ENCODE measurements at regions not wholly inside any gene's neighbourhood (a gene's known extent, or its start where the extent isn't known, plus 50 kb on each side); places are given as distances from the start of the nearest gene placed in this dataset.

DNA sequence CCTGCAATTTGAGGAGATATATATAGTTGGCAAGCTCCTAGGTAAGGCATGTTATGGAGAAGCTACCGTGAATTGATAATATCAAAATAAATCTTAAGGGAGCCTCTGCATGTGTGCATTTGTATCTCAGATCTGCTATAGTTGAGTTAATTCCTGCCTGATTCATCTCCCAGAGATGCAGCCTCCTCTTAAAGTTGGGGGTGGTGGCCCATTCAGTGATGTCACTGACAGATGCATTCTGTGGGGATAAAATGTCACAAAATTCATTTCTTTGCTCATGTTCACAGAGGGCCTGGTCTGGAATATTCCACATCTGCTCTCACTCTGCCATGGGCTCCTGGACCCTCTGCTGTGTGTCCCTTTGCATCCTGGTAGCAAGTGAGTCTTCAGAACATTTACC lies 185.8 kb upstream of the PRSS1 start:
- Histone ChIP-seq H4K91ac (ENCODE audit: insufficient read depth, low read depth, low read length) (peak overlapping the region; percentile 88), H3K9ac (ENCODE audit: low read depth, low read length) (no peak overlapping the region), H3K4me3 (ENCODE audit: insufficient read depth, low read depth, low read length) (no peak overlapping the region), H3K4me1 (ENCODE audit: control insufficient read depth, insufficient read depth, low read length) (peaks cover 24% of the 10 kb centered on the region), H3K56ac (ENCODE audit: extremely low read depth, insufficient read depth, low read length) (peak overlapping the region; percentile 50; the same call in 1 of the 2 replicates), H3K27me3 (ENCODE audit: control insufficient read depth, insufficient read depth, low read length) (no peaks in the 10 kb centered on the region), H2AK5ac (ENCODE audit: low read depth, low read length) (peak overlapping the region; percentile 61), H3K79me1 (ENCODE audit: low read depth in 1 of 2, low read length in 2 of 2) (peaks cover under 1 to 24% of the 10 kb centered on the region in 2 experiments; a peak in 3 of 4 replicates), H3K23ac (ENCODE audit: low read depth, low read length) (peak overlapping the region; percentile 76; the same call in 1 of the 2 replicates), H4K8ac (ENCODE audit: low read depth in 2 of 2, low read length in 2 of 2) (peak overlapping the region; percentile 93), H3K4me2 (ENCODE audit: low read depth, low read length) (peak overlapping the region; percentile 31; the same call in 1 of the 2 replicates), H2BK15ac (ENCODE audit: low read depth, low read length) (peak overlapping the region; percentile 69; the same call in 1 of the 3 replicates), H4K5ac (ENCODE audit: low read depth, low read length) (peak overlapping the region; percentile 24), H3K18ac (ENCODE audit: low read depth, low read length) (peak overlapping the region; percentile 55; the same call in 1 of the 2 replicates), H2AK9ac (replicated peaks; ENCODE audit: low read depth, low read length, poor library complexity) (peak overlapping the region; percentile 73), H3K36me3 (ENCODE audit: control insufficient read depth, insufficient read depth, low read length) (no peaks in the 10 kb centered on the region), H3K27ac (ENCODE audit: insufficient read depth, low read length) (peak overlapping the region; percentile 55), H2BK5ac (ENCODE audit: low read depth, low read length, poor library complexity, severe bottlenecking) (peak overlapping the region; percentile 86), H2AFZ (replicated peaks; ENCODE audit: low read length, poor library complexity) (peak overlapping the region; percentile 28), H4K20me1 (ENCODE audit: insufficient read depth, low read length) (no peaks in the 10 kb centered on the region), H2BK20ac (ENCODE audit: low read depth, low read length) (peak overlapping the region; percentile 96), H3K14ac (replicated peaks; ENCODE audit: low read depth, low read length) (peak overlapping the region; percentile 82), H3K9me3 (ENCODE audit: control insufficient read depth, insufficient read depth, low read length) (no peaks in the 10 kb centered on the region), H3K9me1 (ENCODE audit: insufficient read depth, low read length) (peaks cover 26% of the 10 kb centered on the region), H3K4ac (ENCODE audit: low read depth, low read length) (peak overlapping the region; percentile 81), H2BK120ac (ENCODE audit: low read depth, low read length) (peak overlapping the region; percentile 94)
- no TSS peak for BruUV-seq (replicated peaks)
- TF ChIP-seq CEBPB (IDR thresholded peaks at IDR 0.05; ENCODE audit: low read depth, low read length) (no peak), RFX5 (IDR thresholded peaks at IDR 0.05; ENCODE audit: low read depth, low read length) (no peak), FOS (IDR thresholded peaks at IDR 0.05; ENCODE audit: low read depth, low read length) (0 out of 2 replicates have a peak, but pooled peaks have one; percentile 4), CHD1 (IDR thresholded peaks at IDR 0.05; ENCODE audit: low read depth, low read length) (no peak)
- TF ChIP-seq, protein P1, sequence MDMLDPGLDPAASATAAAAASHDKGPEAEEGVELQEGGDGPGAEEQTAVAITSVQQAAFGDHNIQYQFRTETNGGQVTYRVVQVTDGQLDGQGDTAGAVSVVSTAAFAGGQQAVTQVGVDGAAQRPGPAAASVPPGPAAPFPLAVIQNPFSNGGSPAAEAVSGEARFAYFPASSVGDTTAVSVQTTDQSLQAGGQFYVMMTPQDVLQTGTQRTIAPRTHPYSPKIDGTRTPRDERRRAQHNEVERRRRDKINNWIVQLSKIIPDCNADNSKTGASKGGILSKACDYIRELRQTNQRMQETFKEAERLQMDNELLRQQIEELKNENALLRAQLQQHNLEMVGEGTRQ (IDR thresholded peaks at IDR 0.05; ENCODE audit: low read depth, low read length), result no peak
- ChIA-PET CTCF (interaction anchor here (0.7 to 1.7 kb wide), 4 partner anchors 9 to 40 kb away, joined by 3 to 4 read pairs (median 4); no protein-coding TSS in a partner anchor), POLR2A (ENCODE audit: unreplicated experiment) (no interaction called here)
- ATAC-seq (ENCODE audit: low read depth) (peak; percentile 69), DNase-seq (peak; percentile 51)
- in situ Hi-C loops (cut with MboI; ENCODE audit: low sequenced_read_pairs), result loop anchor here (25.0 kb wide), 1 partner anchor 1324 kb away; no protein-coding TSS in a partner anchor
- WGBS, 2 experiments (ENCODE audit: extremely low coverage in 2 of 2, insufficient read length in 1 of 2), result no CpG with 5 or more reads among the region's 1 CpG
- intact Hi-C loops (cut with micrococcal nuclease), result loop anchor here (5.0 kb wide), 1 partner anchor 819 kb away; the partner anchor contains the start of gene ZYX
- dilution Hi-C loops (cut with HindIII; ENCODE audit: low sequenced_read_pairs, unreplicated experiment), result no loop called here
